ENCODE measurements at regions not wholly inside any gene's neighbourhood (a gene's known extent, or its start where the extent isn't known, plus 50 kb on each side); places are given as distances from the start of the nearest gene placed in this dataset.
A peak's percentile ranks its signal among the peaks of the same experiment; 100 is the strongest.
"Not testable (repeated sequence)": the region's sequence is repeated elsewhere in the genome, so short reads cannot be mapped to it uniquely, and the experiment has no call there.

- DNase-seq (ENCODE audit: low spot score) (no peak), ATAC-seq (peak; percentile 40)
Observed at GRCh38 chr2:85942346-85942957, 53.7 kb upstream of the ST3GAL5 start.

DNA sequence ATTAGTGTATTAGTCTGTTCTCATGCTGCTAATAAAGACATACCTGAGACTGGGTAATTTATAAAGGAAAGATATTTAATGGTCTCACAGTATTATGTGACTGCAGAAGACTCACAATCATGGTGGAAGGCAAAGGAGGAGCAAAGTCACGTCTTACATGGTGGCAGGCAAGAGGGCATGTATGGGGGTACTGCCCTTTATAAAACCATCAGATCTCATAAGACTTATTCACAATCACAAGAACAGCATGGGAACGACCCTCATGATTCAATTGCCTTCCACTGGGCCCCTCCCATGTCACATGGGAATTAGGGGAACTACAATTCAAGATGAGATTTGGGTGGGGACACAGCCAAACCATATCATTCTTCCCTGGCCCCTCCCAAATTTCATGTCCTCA is 52.7 kb upstream of the ST3GAL5 start:
- DNase-seq (ENCODE audit: low spot score); ATAC-seq: not testable (repeated sequence)

GRCh38 chr2:85939131-85939530 is 50.3 kb upstream of the ST3GAL5 start:
- ATAC-seq, result no peak
- DNase-seq (ENCODE audit: low spot score), result no peak

Data from left lobe of liver (tissue), 2 donors.